ENCODE measurements at regions not wholly inside any gene's neighbourhood (a gene's known extent, or its start where the extent isn't known, plus 50 kb on each side); places are given as distances from the start of the nearest gene placed in this dataset.

DNA sequence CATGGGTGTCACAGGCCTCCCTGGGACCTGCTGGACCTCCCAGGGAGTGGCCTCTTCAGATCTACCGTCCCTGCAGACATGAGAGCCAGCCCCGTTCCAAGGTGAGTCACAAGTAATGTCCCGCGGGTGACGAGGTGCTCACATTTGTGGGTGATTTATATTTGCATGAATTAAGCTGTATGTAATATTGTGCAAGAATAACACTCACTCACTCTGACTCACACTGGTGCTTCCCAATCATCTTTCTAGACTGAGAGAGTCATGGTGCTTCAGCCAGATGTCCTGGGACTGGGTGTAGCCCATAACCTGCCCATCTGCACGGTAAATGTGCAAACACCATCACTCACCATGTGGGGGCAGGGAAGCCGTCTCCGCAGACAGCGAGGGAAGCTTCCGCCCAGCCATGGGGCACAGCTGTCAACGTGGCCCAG lies 347.5 kb upstream of the SALL3 start:
- Histone ChIP-seq H4K20me1 (ENCODE audit: insufficient read depth) (no peaks in the 10 kb centered on the region), H3K9ac (ENCODE audit: low read length) (no peak overlapping the region), H3K9me2 (ENCODE audit: insufficient read depth, low read length) (no peaks in the 10 kb centered on the region), H3K79me2 (replicated peaks; ENCODE audit: insufficient read depth, low read length) (no peaks in the 10 kb centered on the region), H2AFZ (ENCODE audit: low read depth, low read length) (no peak overlapping the region), H3K9me3 (ENCODE audit: low read length) (no peaks in the 10 kb centered on the region), H3K27me3 (ENCODE audit: insufficient read depth, low read depth, low read length) (no peaks in the 10 kb centered on the region), H3K4me3 (ENCODE audit: low read length) (no peak overlapping the region), H3F3A (ENCODE audit: insufficient read depth, low read length, poor library complexity, severe bottlenecking) (no peaks in the 10 kb centered on the region), H3K36me3 (ENCODE audit: insufficient read depth, low read length) (no peaks in the 10 kb centered on the region), H3K4me2 (ENCODE audit: low read length) (no peak overlapping the region), H3K27ac (ENCODE audit: low read length) (no peak overlapping the region)
- TF ChIP-seq TAF1 (IDR thresholded peaks at IDR 0.05; ENCODE audit: low read depth) = no peak
- no peak for TF ChIP-seq POLR2AphosphoS5 (IDR thresholded peaks at IDR 0.05)
- TF ChIP-seq SMC3 (conservative IDR thresholded peaks at IDR 0.05; ENCODE audit: poor library complexity) = no peak
- no peak for TF ChIP-seq RAD21 (conservative IDR thresholded peaks at IDR 0.05)

DNA sequence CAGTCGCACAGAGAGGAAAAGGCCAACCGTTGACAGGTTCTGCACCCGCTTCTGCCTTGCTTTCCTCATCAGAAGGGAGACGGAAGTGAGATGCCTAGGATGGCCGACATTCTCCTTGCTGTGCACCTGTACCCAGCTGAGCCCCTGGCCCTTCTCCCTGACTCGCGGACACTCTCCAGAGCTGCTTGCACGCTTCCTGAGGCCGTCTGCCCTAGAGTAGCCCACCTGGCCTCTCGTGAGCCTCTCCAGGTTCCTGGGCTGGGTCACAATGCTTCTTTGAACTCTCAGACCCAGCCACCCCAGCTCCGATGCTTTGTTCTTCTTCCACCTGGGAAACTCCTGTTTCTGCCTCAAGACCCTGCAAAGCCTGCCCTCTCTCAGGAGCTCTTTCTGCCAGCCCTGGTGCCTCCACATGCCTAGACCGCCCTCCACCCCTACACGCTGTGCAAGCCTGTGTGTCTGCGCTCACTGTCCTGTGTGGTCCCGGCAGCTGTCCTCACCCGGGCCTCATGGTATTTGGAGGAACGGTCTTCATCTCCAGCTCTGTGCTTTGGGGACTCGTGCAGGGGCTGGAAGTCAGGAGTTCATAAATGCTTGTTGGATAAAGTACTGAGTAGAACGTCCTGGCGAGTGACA lies 345.4 kb upstream of the SALL3 start:
- no peak for TF ChIP-seq EZH2 (IDR thresholded peaks at IDR 0.05; ENCODE audit: borderline replicate concordance, insufficient read depth, low read length, poor library complexity, severe bottlenecking)
- TF ChIP-seq RAD21 (conservative IDR thresholded peaks at IDR 0.05) = no peak
- no peak for TF ChIP-seq POLR2AphosphoS5 (IDR thresholded peaks at IDR 0.05)
- no peak for TF ChIP-seq SMC3 (conservative IDR thresholded peaks at IDR 0.05; ENCODE audit: poor library complexity)
- no peak for TF ChIP-seq EP300 (conservative IDR thresholded peaks at IDR 0.05; ENCODE audit: poor library complexity, severe bottlenecking)
- TF ChIP-seq REST (IDR thresholded peaks at IDR 0.05; ENCODE audit: borderline replicate concordance) = no peak
- no peak for TF ChIP-seq MXI1 (conservative IDR thresholded peaks at IDR 0.05; ENCODE audit: poor library complexity, severe bottlenecking)
- TF ChIP-seq TAF1 (IDR thresholded peaks at IDR 0.05; ENCODE audit: low read depth) = no peak
- TF ChIP-seq, protein P1, sequence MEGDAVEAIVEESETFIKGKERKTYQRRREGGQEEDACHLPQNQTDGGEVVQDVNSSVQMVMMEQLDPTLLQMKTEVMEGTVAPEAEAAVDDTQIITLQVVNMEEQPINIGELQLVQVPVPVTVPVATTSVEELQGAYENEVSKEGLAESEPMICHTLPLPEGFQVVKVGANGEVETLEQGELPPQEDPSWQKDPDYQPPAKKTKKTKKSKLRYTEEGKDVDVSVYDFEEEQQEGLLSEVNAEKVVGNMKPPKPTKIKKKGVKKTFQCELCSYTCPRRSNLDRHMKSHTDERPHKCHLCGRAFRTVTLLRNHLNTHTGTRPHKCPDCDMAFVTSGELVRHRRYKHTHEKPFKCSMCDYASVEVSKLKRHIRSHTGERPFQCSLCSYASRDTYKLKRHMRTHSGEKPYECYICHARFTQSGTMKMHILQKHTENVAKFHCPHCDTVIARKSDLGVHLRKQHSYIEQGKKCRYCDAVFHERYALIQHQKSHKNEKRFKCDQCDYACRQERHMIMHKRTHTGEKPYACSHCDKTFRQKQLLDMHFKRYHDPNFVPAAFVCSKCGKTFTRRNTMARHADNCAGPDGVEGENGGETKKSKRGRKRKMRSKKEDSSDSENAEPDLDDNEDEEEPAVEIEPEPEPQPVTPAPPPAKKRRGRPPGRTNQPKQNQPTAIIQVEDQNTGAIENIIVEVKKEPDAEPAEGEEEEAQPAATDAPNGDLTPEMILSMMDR (IDR thresholded peaks at IDR 0.05; ENCODE audit: poor library complexity, severe bottlenecking) = no peak
- H3K27ac ChIP-seq (ENCODE audit: low read length) = no peak overlapping the region
- no peaks in the 10 kb centered on the region for H3K36me3 ChIP-seq (ENCODE audit: insufficient read depth, low read length)
- no peak overlapping the region for H3K4me2 ChIP-seq (ENCODE audit: low read length)
- no peaks in the 10 kb centered on the region for H3K27me3 ChIP-seq (ENCODE audit: insufficient read depth, low read depth, low read length)
- no peak overlapping the region for H3K4me3 ChIP-seq (ENCODE audit: low read length)
- H3K9ac ChIP-seq (ENCODE audit: low read length) = no peak overlapping the region
- H3K9me2 ChIP-seq (ENCODE audit: insufficient read depth, low read length) = no peaks in the 10 kb centered on the region
- no peaks in the 10 kb centered on the region for H3F3A ChIP-seq (ENCODE audit: insufficient read depth, low read length, poor library complexity, severe bottlenecking)
- H3K9me3 ChIP-seq (ENCODE audit: low read length) = no peaks in the 10 kb centered on the region
- H4K20me1 ChIP-seq (ENCODE audit: insufficient read depth) = no peaks in the 10 kb centered on the region
- no peak overlapping the region for H2AFZ ChIP-seq (ENCODE audit: low read depth, low read length)
- no peaks in the 10 kb centered on the region for H3K79me2 ChIP-seq (replicated peaks; ENCODE audit: insufficient read depth, low read length)
